Loucy (cell line): ENCODE measurements at regions not wholly inside any gene's neighbourhood (a gene's known extent, or its start where the extent isn't known, plus 50 kb on each side); places are given as distances from the start of the nearest gene placed in this dataset.

ENCODE experiments used
- CTCF ChIP-seq: fragments of 200-600 bp; sonication (generic); conservative IDR thresholded peaks from 2 replicates; pipeline ENCODE4 v1.5.1; 2014; ENCODE audit warnings: mild to moderate bottlenecking, antibody characterized with exemption, low read length
- EZH2phosphoT487 ChIP-seq: fragments of 200-600 bp; IDR thresholded peaks from 2 replicates; pipeline ENCODE4 v1.6.1; 2018; ENCODE audit warnings: antibody characterized with exemption, mild to moderate bottlenecking, moderate library complexity, borderline replicate concordance

GRCh38 chr2:199591826-199592225 lies 134.1 kb upstream of the SATB2 start:
- TF ChIP-seq CTCF (no peak), EZH2phosphoT487 (no peak)
